Chondrocyte (in vitro differentiated cells): ENCODE measurements at regions not wholly inside any gene's neighbourhood (a gene's known extent, or its start where the extent isn't known, plus 50 kb on each side); places are given as distances from the start of the nearest gene placed in this dataset.

Experiments
- DNase-seq: peaks from one replicate; pipeline ENCODE4 v3.0.0; 2021; ENCODE audit warnings: mixed read lengths, low spot score
- H3K27ac Mint-ChIP-seq: one replicate; pipeline ENCODE4 v1.8.0; 2021; ENCODE audit warnings: mild to moderate bottlenecking, moderate library complexity, mixed read lengths; ENCODE audit not compliant: unreplicated experiment
- H3K27me3 Mint-ChIP-seq: 2 replicates; pipeline ENCODE4 v1.8.0; 2021; ENCODE audit warnings: low read depth, mixed read lengths
- H3K36me3 Mint-ChIP-seq: 2 replicates; pipeline ENCODE4 v1.8.0; 2021; ENCODE audit warnings: low read depth, mixed read lengths
- H3K4me1 Mint-ChIP-seq: 2 replicates; pipeline ENCODE4 v1.8.0; 2021; ENCODE audit warnings: low read depth, mild to moderate bottlenecking, mixed read lengths
- H3K4me3 Mint-ChIP-seq: one replicate; pipeline ENCODE4 v1.8.0; 2021; ENCODE audit warnings: mild to moderate bottlenecking, moderate library complexity, mixed read lengths; ENCODE audit not compliant: unreplicated experiment
- H3K9me3 Mint-ChIP-seq: 2 replicates; pipeline ENCODE4 v1.8.0; 2021; ENCODE audit warnings: low read depth, mixed read lengths
- CTCF ChIP-seq: fragments of 200-600 bp; sonication (generic); IDR thresholded peaks from 2 replicates; pipeline ENCODE4 v1.5.0; 2021; ENCODE audit warnings: antibody characterized with exemption, mild to moderate bottlenecking, moderate library complexity

- DNase-seq: no peak
- Mint-ChIP-seq H3K4me1 (no peaks in the 10 kb centered on the region), H3K9me3 (no peaks in the 10 kb centered on the region), H3K4me3 (no peak overlapping the region), H3K27ac (no peak overlapping the region), H3K36me3 (no peaks in the 10 kb centered on the region), H3K27me3 (no peaks in the 10 kb centered on the region)
- no peak for TF ChIP-seq CTCF
Observed at GRCh38 chr6:138032571-138032970, 74.6 kb downstream of the PERP start.

- TF ChIP-seq CTCF: no peak
- no peak overlapping the region for H3K27ac Mint-ChIP-seq
- no peaks in the 10 kb centered on the region for H3K27me3 Mint-ChIP-seq
- H3K36me3 Mint-ChIP-seq: no peaks in the 10 kb centered on the region
- H3K9me3 Mint-ChIP-seq: no peaks in the 10 kb centered on the region
- no peak for DNase-seq
- no peaks in the 10 kb centered on the region for H3K4me1 Mint-ChIP-seq
- H3K4me3 Mint-ChIP-seq: no peak overlapping the region
Observed at GRCh38 chr6:138034229-138034628, 73.0 kb downstream of the PERP start.

GRCh38 chr6:138035070-138035469, 72.1 kb downstream of the PERP start:
- Mint-ChIP-seq H3K27ac (no peak overlapping the region), H3K36me3 (no peaks in the 10 kb centered on the region), H3K4me3 (no peak overlapping the region), H3K4me1 (no peaks in the 10 kb centered on the region), H3K27me3 (no peaks in the 10 kb centered on the region), H3K9me3 (no peaks in the 10 kb centered on the region)
- no peak for DNase-seq
- no peak for TF ChIP-seq CTCF

- Mint-ChIP-seq H3K4me3 (no peak overlapping the region), H3K9me3 (no peaks in the 10 kb centered on the region), H3K27ac (no peak overlapping the region), H3K36me3 (no peaks in the 10 kb centered on the region), H3K27me3 (no peaks in the 10 kb centered on the region), H3K4me1 (no peaks in the 10 kb centered on the region)
- no peak for DNase-seq
- TF ChIP-seq CTCF: no peak
Observed at GRCh38 chr6:138036111-138036510, 71.1 kb downstream of the PERP start.

GRCh38 chr6:138037009-138037504, 70.2 kb downstream of the PERP start:
- H3K4me3 Mint-ChIP-seq: no peak overlapping the region
- no peak overlapping the region for H3K27ac Mint-ChIP-seq
- no peaks in the 10 kb centered on the region for H3K36me3 Mint-ChIP-seq
- no peaks in the 10 kb centered on the region for H3K27me3 Mint-ChIP-seq
- no peaks in the 10 kb centered on the region for H3K4me1 Mint-ChIP-seq
- no peak for TF ChIP-seq CTCF
- DNase-seq: no peak
- H3K9me3 Mint-ChIP-seq: peaks cover 6% of the 10 kb centered on the region
